ENCODE measurements at regions not wholly inside any gene's neighbourhood (a gene's known extent, or its start where the extent isn't known, plus 50 kb on each side); places are given as distances from the start of the nearest gene placed in this dataset.

- H3K27ac Mint-ChIP-seq (ENCODE audit: low read depth, unreplicated experiment): no peak overlapping the region
- no peak for DNase-seq (ENCODE audit: unreplicated experiment)
- H3K36me3 Mint-ChIP-seq (ENCODE audit: insufficient read depth, unreplicated experiment): no peaks in the 10 kb centered on the region
- ChIA-PET CTCF (no interaction called here), POLR2A (no interaction called here)
- no TSS peak for BruUV-seq (replicated peaks)
- no peaks in the 10 kb centered on the region for H3K4me1 Mint-ChIP-seq (ENCODE audit: insufficient read depth, unreplicated experiment)
- no peak overlapping the region for H3K4me3 Mint-ChIP-seq (ENCODE audit: unreplicated experiment)
- no peaks in the 10 kb centered on the region for H3K9me3 Mint-ChIP-seq (ENCODE audit: unreplicated experiment)
- intact Hi-C loops (cut with micrococcal nuclease): no loop called here
- no peak for TF ChIP-seq CTCF (IDR thresholded peaks at IDR 0.05; ENCODE audit: unreplicated experiment)
- no peaks in the 10 kb centered on the region for H3K27me3 Mint-ChIP-seq (ENCODE audit: insufficient read depth, unreplicated experiment)
Measured at GRCh38 chr9:20144197-20144596, 355.4 kb upstream of the SLC24A2 start.

GRCh38 chr9:20139763-20140290 lies 351.0 kb upstream of the SLC24A2 start:
- ChIA-PET CTCF (interaction anchor here (0.7 kb wide), 1 partner anchor 80 kb away, joined by 3 read pairs; no protein-coding TSS in a partner anchor), POLR2A (no interaction called here)
- H3K27ac Mint-ChIP-seq (ENCODE audit: low read depth, unreplicated experiment): no peak overlapping the region
- H3K4me3 Mint-ChIP-seq (ENCODE audit: unreplicated experiment): no peak overlapping the region
- BruUV-seq (replicated peaks): no TSS peak
- intact Hi-C loops (cut with micrococcal nuclease): no loop called here
- DNase-seq (ENCODE audit: unreplicated experiment): no peak
- TF ChIP-seq CTCF (IDR thresholded peaks at IDR 0.05; ENCODE audit: unreplicated experiment): no peak
- no peaks in the 10 kb centered on the region for H3K36me3 Mint-ChIP-seq (ENCODE audit: insufficient read depth, unreplicated experiment)
- no peaks in the 10 kb centered on the region for H3K27me3 Mint-ChIP-seq (ENCODE audit: insufficient read depth, unreplicated experiment)
- no peaks in the 10 kb centered on the region for H3K9me3 Mint-ChIP-seq (ENCODE audit: unreplicated experiment)
- no peaks in the 10 kb centered on the region for H3K4me1 Mint-ChIP-seq (ENCODE audit: insufficient read depth, unreplicated experiment)

- H3K4me1 Mint-ChIP-seq (ENCODE audit: insufficient read depth, unreplicated experiment): no peaks in the 10 kb centered on the region
Measured at GRCh38 chr9:20138841-20139240, 350.0 kb upstream of the SLC24A2 start.

GRCh38 chr9:20138116-20138515 lies 349.3 kb upstream of the SLC24A2 start:
- intact Hi-C loops (cut with micrococcal nuclease): no loop called here
- H3K4me3 Mint-ChIP-seq (ENCODE audit: unreplicated experiment): no peak overlapping the region
- no peaks in the 10 kb centered on the region for H3K27me3 Mint-ChIP-seq (ENCODE audit: insufficient read depth, unreplicated experiment)
- no TSS peak for BruUV-seq (replicated peaks)
- no peaks in the 10 kb centered on the region for H3K9me3 Mint-ChIP-seq (ENCODE audit: unreplicated experiment)
- ChIA-PET POLR2A (no interaction called here), CTCF (interaction anchor here (0.5 to 1.0 kb wide), 2 partner anchors 11 to 179 kb away, joined by 3 read pairs; no protein-coding TSS in a partner anchor)
- no peak for DNase-seq (ENCODE audit: unreplicated experiment)
- no peaks in the 10 kb centered on the region for H3K36me3 Mint-ChIP-seq (ENCODE audit: insufficient read depth, unreplicated experiment)
- H3K4me1 Mint-ChIP-seq (ENCODE audit: insufficient read depth, unreplicated experiment): no peaks in the 10 kb centered on the region
- no peak overlapping the region for H3K27ac Mint-ChIP-seq (ENCODE audit: low read depth, unreplicated experiment)
- TF ChIP-seq CTCF (IDR thresholded peaks at IDR 0.05; ENCODE audit: unreplicated experiment): no peak

More at GRCh38 chr9:20138841-20139240, 350.0 kb upstream of the SLC24A2 start:
- H3K9me3 Mint-ChIP-seq (ENCODE audit: unreplicated experiment): no peaks in the 10 kb centered on the region
- BruUV-seq (replicated peaks): no TSS peak
- no peaks in the 10 kb centered on the region for H3K36me3 Mint-ChIP-seq (ENCODE audit: insufficient read depth, unreplicated experiment)
- no peak for TF ChIP-seq CTCF (IDR thresholded peaks at IDR 0.05; ENCODE audit: unreplicated experiment)
- no peak overlapping the region for H3K27ac Mint-ChIP-seq (ENCODE audit: low read depth, unreplicated experiment)
- ChIA-PET POLR2A (no interaction called here), CTCF (interaction anchor here (1.0 kb wide), 1 partner anchor 11 kb away, joined by 3 read pairs; no protein-coding TSS in a partner anchor)
- intact Hi-C loops (cut with micrococcal nuclease): no loop called here
- no peak for DNase-seq (ENCODE audit: unreplicated experiment)
- no peaks in the 10 kb centered on the region for H3K27me3 Mint-ChIP-seq (ENCODE audit: insufficient read depth, unreplicated experiment)
- no peak overlapping the region for H3K4me3 Mint-ChIP-seq (ENCODE audit: unreplicated experiment)

Measured in MCF 10A (cell line).